HG03571 (cell line): ENCODE measurements at regions not wholly inside any gene's neighbourhood (a gene's known extent, or its start where the extent isn't known, plus 50 kb on each side); places are given as distances from the start of the nearest gene placed in this dataset.
"Not testable (repeated sequence)": the region's sequence is repeated elsewhere in the genome, so short reads cannot be mapped to it uniquely, and the experiment has no call there.

Experiments used
- ATAC-seq: cut with Tn5 transposase; IDR thresholded peaks from one replicate; pipeline ENCODE4 v1.9.1; 2021; ENCODE audit not compliant: unreplicated experiment

DNA sequence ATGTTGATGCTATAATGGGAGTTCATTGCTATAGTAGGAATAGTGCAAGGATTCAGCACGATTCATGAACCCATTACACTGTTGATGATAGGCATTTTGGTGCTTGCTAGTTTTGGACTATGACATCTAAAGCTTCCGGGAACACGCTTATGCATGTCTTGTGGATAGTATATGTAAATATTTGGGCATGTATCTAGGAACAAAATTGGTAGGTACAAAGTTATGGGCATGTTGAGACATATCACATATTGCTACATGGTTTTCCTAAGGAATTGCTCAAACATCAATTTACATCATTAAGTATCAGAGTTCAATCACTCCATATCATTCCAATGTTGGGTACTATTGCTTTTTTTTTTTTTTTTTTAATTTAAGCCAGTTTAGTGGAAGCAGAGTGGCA, 1103.2 kb downstream of the TBC1D22A start:
- no peak for ATAC-seq

DNA sequence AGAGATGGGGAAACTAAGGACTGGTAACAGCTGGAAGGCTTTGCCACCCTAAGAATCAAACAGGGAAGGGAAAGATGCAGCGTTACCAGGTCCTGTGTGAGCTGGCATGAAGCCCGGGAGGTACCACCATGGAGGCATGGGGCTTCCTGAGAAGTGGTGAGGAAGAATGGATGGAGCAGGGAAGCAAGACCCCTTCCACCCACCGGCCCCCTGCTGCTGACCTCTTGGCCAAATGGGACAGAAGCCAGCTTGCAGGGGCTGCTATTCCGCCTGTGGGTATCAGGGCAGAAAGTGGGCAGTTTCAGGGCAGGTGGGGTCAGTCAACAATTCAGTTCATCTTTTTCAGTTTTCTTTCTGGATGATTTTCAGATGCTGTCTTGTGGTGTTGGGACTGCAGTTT, 1099.9 kb downstream of the TBC1D22A start:
- no peak for ATAC-seq

DNA sequence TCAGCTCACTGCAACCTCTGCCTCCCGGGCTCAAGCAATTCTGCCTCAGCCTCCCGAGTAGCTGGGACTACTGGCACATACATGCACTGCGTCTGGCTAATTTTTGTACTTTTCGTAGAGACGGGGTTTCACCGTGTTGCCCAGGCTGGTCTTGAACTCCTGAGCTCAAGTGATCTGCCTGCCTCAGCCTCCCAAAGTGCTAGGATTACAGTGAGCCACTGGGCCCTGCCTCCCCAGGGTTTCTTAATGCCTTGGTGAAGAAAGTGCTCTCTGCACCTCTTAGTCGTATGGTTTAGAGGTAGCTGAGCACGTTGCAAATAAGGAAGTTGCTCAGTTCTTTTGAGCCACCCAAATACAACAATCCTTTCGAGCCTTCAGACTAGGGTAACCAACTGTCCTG, 1098.5 kb downstream of the TBC1D22A start:
- not testable (repeated sequence) for ATAC-seq

DNA sequence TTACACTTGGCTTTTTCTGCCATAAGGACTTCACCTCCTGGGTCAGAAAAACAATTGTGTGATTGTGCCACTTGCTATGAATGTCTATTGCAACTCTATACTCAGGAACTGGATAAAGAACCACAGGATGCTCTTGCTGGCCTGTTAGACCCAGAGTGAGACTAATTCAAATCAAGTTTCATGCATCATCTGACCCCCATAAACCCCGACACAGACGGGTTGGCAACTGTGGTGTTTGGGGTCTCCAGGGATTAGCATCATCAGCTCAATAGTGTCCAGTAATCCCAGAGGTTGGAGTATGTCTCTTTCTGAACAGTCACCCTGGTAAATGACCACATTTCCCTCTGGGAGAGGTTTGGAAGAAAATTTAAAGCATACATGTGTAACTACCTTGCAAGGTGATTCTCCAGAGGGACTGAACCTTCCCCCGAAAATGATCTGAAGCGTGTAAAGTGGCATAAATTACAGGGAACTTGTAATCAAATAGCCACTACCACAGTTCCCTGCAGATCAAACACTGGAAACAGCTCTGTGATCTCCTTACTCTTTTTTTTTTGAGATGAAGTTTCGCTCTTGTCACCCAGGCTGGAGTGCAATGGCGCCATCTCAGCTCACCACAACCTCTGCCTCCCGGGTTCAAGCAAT, 1097.6 kb downstream of the TBC1D22A start:
- no peak for ATAC-seq

DNA sequence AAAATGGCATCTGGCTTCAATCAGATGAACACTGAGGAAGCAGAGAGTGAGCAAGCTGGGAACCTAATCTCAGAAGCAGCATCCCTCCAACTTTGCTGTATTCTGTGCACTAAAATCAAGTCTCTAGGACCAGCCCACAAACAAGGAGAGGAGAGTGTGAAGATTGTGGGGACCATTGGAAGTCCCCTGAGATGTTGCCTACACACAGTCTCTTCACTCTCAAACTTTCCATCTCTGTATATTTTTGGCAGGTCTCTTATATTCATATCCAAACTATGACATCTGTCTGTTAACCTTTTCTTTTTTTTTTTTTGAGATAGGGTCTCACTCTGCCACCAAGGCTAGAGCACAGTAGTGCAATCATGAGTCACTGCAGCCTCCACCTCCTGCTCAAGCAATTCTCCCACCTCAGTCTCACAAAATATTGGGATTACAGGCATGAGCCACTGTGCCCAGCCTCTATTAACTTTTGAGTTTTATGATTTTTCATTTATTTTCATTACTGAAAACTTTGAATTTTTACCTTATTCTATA, 1096.4 kb downstream of the TBC1D22A start:
- no peak for ATAC-seq

DNA sequence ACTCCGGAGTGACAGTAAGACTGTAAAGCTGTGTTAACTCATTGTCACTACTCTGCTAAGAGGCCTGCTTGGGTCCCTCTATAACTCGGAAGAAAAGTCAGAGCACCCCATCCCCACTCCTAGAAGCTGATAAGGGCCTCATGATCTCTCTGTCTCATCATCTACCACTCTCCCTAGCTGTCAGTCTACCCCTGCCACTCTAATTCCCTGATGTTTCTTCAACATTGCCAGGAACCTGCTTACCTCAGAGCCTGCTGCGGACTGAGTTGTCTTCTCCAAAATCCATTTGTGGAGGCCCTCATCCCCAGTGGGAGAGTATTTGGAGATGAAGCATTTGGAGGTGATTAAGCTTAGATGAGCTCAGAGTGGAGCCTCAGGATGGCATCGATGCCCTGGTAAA, 1092.2 kb downstream of the TBC1D22A start:
- ATAC-seq = no peak

GRCh38 chr22:47854251-47854650, 1091.8 kb downstream of the TBC1D22A start:
- no peak for ATAC-seq

DNA sequence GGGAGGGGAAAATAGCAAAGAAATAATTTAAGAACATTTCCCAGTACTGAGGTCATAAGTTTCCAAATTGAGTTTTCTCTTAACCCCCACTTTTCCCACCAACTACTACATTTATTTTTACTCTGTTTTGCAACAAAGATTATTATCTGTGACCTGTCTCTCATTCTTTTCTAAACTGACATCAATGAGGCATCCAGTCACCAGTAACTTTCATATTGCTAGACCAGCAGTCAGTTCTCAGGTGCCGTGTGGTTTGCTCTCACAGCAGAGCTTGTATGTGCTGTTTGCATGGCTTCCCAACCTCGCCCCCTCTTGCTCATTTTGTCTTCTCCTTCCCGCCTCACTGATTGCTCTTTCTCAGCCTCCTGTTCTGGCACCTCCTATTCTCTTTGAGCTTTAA, 1091.3 kb downstream of the TBC1D22A start:
- no peak for ATAC-seq

DNA sequence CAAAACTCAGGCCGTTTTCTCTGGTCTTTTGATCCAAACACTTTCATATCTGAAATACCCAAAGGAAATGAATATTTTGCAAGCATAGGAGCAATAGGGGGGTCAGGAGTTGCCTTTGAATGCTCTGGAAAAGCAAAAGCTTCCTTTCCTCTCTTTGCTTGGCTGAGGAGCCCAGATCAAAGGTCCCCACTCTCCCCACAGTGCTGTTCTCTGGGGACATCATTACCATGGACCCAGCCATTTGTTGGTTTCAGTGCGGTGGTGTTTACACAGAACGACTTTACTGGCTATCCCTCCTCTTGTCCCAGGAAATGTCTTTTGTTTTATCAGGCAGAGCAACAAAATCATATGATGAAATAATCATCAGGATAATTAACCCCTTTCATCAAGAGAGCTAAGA, 1089.1 kb downstream of the TBC1D22A start:
- no peak for ATAC-seq

- no peak for ATAC-seq
Measured at GRCh38 chr22:47850644-47851151, 1088.2 kb downstream of the TBC1D22A start.

GRCh38 chr22:47849576-47849975, 1087.1 kb downstream of the TBC1D22A start:
- no peak for ATAC-seq

GRCh38 chr22:47848184-47848920, 1085.9 kb downstream of the TBC1D22A start:
- no peak for ATAC-seq

GRCh38 chr22:47847131-47847890, 1084.9 kb downstream of the TBC1D22A start:
- ATAC-seq = no peak

DNA sequence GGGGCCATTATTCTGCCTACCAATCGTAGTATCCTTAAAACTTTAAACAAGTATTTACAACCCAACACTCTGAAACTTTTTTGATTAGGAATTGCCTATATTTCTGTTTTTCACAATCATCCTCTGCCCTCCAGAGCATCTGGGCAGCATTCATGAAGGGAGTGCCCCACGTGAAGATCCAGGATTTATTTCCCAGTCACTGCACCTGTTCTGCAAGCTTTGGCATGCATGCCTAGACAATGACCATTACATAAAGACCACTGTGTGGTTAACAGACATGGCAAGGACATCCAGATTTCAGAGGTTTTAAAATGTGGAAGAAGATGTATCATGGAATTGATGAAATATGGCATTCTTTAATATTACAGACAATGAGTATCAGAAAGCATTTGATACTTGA, 1083.8 kb downstream of the TBC1D22A start:
- ATAC-seq = no peak

DNA sequence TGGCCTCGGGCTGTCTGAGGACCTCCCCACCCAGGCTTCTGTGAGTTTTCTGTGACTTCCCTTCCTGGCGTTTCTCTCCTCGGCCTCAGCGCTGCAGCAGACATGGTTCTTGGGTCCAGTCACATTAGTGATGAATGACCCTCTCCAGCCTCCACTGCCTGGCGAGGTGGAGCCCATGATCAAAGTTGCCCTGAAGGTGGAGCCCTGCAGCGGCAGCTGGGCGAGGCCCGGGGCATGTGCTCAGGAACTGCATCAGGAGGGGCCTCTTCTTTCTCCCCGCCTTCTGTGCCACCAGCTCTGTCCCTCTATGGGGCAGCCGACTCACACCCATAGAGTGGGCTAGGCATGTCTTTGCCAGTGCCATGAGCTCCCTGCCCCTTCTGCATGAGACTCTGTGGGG, 1079.7 kb downstream of the TBC1D22A start:
- ATAC-seq = no peak

DNA sequence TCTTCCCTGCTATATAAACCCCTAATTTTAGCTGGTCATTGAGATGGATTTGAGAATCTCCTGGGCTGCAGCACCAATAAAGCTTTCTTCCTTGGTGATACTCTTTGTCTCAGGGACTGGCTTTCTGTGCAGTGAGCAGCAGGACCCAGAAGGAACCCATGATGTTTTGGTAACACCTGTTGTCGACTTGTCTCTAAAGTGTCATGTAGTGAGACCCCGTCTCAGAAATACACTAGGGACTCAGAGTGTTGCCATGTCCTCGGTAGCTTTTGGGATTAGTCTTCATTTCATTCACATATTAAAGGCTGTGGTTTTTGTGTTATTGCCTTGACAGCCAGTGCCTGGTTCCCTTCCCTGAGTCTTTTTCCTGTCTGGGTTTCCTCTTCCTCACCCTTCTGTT, 1078.7 kb downstream of the TBC1D22A start:
- ATAC-seq = no peak

DNA sequence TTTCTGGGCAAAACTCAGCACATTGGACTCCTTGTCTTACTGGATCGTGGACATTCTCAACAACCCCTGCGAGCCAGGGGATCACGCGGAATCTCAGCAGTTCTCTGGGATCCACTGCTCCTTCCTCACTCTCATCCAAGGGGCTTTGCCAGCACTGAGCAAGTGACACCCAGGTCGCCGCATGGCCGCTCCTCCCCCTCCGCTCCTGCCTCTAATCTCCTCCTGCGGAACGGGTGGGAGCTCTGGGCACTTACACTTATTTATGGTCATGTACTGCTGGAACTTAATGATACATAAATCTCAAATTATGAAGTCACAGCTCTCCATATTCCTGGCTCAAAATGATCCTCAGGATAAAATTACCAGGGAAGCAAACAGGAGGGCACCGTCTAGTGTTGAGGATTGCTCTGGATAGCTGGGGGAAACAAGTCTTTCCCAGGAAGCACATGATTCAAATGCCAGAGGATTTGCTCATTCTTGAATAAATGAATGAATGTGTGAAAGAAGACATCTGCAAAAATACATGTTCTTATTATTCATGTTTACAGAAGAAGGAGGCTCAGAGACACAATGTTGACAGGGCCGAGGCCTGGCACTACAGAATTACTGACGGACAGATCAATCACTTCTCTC, 1077.3 kb downstream of the TBC1D22A start:
- no peak for ATAC-seq

- ATAC-seq = no peak
Measured at GRCh38 chr22:47837703-47838102, 1075.3 kb downstream of the TBC1D22A start.

DNA sequence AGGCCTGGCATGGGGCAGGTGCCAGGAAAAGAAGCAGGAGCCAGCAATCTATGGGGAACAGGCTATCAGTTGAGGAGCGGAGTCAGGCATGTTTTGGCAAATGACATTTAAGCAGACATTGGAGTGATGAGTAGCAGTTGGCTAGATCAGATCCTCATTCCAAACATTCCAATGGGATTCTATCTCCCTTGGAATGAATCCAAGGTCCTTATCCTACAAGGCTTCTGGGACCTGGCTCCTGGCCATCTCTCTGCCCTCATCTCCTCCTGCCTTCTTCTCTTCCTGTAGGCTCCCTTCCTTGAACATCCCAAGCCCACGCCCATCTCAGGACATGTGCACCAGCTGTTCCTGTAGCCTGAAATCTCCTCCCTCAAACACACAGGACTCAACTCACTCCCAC, 1074.5 kb downstream of the TBC1D22A start:
- no peak for ATAC-seq

DNA sequence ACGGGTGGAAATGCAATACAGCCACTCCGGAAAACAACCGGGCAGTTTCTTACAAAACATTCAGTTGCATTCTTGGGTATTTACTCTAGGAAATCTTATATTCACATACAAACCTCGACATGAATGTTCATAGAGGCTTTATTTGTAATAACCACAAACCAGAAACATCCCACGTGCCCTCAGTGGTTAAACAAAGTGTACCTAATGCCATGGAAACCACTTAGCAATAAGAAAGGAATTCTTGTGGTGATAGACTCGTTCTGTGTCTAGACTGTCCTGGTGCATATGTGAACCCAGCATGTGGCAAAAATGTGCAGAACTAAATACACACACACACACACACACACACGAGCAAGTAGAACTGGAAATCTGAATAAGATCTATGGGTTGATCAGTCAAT, 1073.3 kb downstream of the TBC1D22A start:
- ATAC-seq = no peak

GRCh38 chr22:47826016-47826415, 1063.6 kb downstream of the TBC1D22A start:
- ATAC-seq = no peak
